ENCODE measurements at regions not wholly inside any gene's neighbourhood (a gene's known extent, or its start where the extent isn't known, plus 50 kb on each side); places are given as distances from the start of the nearest gene placed in this dataset.

DNA sequence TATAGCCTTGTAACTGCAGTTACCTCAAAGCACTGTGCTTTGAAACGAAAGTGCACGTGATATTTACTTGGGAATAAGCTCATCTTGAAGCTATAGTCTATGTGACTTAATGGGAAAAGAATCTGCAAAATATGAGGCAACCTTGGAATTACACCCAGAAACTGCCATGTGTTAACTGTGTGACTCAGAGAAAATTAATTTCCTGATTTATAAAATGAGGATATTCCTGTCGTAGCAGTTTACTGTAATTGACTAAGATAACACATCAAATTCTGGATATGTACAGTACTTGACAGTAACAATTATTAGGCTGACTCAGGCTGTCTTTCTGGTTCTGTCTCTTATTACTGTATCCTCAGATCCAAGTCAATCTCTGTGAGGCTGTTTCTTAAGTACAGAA lies 1079.9 kb upstream of the ACO1 start:
- Histone ChIP-seq H3K36me3 (ENCODE audit: control insufficient read depth, insufficient read depth, low read length) (no peaks in the 10 kb centered on the region), H3K4me3 (ENCODE audit: low read depth in 2 of 2, low read length in 2 of 2) (no peak overlapping the region), H3K9me3 (ENCODE audit: control insufficient read depth, insufficient read depth, low read depth, low read length) (no peaks in the 10 kb centered on the region), H3K27ac (ENCODE audit: low read length) (no peak overlapping the region), H3K27me3 (ENCODE audit: control insufficient read depth, insufficient read depth, low read length) (no peaks in the 10 kb centered on the region), H3K4me1 (ENCODE audit: control insufficient read depth, insufficient read depth, low read length) (no peaks in the 10 kb centered on the region)
- TF ChIP-seq SIN3A (IDR thresholded peaks at IDR 0.05; ENCODE audit: borderline replicate concordance, insufficient read depth, low read depth, low read length) (no peak), POLR2AphosphoS5 (IDR thresholded peaks at IDR 0.05; ENCODE audit: low read depth, low read length) (no peak), TCF7L2 (IDR thresholded peaks at IDR 0.05; ENCODE audit: low read depth, low read length) (no peak)
- TF ChIP-seq, protein P1, sequence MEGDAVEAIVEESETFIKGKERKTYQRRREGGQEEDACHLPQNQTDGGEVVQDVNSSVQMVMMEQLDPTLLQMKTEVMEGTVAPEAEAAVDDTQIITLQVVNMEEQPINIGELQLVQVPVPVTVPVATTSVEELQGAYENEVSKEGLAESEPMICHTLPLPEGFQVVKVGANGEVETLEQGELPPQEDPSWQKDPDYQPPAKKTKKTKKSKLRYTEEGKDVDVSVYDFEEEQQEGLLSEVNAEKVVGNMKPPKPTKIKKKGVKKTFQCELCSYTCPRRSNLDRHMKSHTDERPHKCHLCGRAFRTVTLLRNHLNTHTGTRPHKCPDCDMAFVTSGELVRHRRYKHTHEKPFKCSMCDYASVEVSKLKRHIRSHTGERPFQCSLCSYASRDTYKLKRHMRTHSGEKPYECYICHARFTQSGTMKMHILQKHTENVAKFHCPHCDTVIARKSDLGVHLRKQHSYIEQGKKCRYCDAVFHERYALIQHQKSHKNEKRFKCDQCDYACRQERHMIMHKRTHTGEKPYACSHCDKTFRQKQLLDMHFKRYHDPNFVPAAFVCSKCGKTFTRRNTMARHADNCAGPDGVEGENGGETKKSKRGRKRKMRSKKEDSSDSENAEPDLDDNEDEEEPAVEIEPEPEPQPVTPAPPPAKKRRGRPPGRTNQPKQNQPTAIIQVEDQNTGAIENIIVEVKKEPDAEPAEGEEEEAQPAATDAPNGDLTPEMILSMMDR (IDR thresholded peaks at IDR 0.05), result no peak
- TF ChIP-seq, protein P2, sequence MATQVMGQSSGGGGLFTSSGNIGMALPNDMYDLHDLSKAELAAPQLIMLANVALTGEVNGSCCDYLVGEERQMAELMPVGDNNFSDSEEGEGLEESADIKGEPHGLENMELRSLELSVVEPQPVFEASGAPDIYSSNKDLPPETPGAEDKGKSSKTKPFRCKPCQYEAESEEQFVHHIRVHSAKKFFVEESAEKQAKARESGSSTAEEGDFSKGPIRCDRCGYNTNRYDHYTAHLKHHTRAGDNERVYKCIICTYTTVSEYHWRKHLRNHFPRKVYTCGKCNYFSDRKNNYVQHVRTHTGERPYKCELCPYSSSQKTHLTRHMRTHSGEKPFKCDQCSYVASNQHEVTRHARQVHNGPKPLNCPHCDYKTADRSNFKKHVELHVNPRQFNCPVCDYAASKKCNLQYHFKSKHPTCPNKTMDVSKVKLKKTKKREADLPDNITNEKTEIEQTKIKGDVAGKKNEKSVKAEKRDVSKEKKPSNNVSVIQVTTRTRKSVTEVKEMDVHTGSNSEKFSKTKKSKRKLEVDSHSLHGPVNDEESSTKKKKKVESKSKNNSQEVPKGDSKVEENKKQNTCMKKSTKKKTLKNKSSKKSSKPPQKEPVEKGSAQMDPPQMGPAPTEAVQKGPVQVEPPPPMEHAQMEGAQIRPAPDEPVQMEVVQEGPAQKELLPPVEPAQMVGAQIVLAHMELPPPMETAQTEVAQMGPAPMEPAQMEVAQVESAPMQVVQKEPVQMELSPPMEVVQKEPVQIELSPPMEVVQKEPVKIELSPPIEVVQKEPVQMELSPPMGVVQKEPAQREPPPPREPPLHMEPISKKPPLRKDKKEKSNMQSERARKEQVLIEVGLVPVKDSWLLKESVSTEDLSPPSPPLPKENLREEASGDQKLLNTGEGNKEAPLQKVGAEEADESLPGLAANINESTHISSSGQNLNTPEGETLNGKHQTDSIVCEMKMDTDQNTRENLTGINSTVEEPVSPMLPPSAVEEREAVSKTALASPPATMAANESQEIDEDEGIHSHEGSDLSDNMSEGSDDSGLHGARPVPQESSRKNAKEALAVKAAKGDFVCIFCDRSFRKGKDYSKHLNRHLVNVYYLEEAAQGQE (IDR thresholded peaks at IDR 0.05; ENCODE audit: insufficient read depth in 1 of 2, low read depth in 2 of 2, low read length in 1 of 2), result no peak
- in situ Hi-C loops (cut with HindIII; ENCODE audit: low pct_unique_long_range_greater_than_20kb, low sequenced_read_pairs) (no loop called here), intact Hi-C loops (cut with micrococcal nuclease; ENCODE audit: unreplicated experiment) (no loop called here)
- POLR2A ChIA-PET, result no interaction called here
- no TSS peak for BruUV-seq (replicated peaks)
- ATAC-seq (no peak), DNase-seq (ENCODE audit: low read depth, low spot score) (no peak)
- CTCF ChIA-PET, result interaction anchor here (0.8 kb wide), 1 partner anchor 489 kb away, joined by 3 read pairs; no protein-coding TSS in a partner anchor

GRCh38 chr9:31314241-31314640 lies 1070.2 kb upstream of the ACO1 start:
- intact Hi-C loops (cut with micrococcal nuclease; ENCODE audit: unreplicated experiment), result no loop called here
- Histone ChIP-seq H3K27ac (ENCODE audit: low read length) (no peak overlapping the region), H3K4me1 (ENCODE audit: control insufficient read depth, insufficient read depth, low read length) (no peaks in the 10 kb centered on the region), H3K36me3 (ENCODE audit: control insufficient read depth, insufficient read depth, low read length) (no peaks in the 10 kb centered on the region), H3K27me3 (ENCODE audit: control insufficient read depth, insufficient read depth, low read length) (no peaks in the 10 kb centered on the region), H3K9me3 (ENCODE audit: control insufficient read depth, insufficient read depth, low read depth, low read length) (0 out of 2 replicates have a peak, but pooled peaks cover 2% of the 10 kb centered on the region), H3K4me3 (ENCODE audit: low read depth in 2 of 2, low read length in 2 of 2) (no peak overlapping the region)
- in situ Hi-C loops (cut with HindIII; ENCODE audit: low pct_unique_long_range_greater_than_20kb, low sequenced_read_pairs), result no loop called here
- POLR2A ChIA-PET, result no interaction called here
- DNase-seq (ENCODE audit: low read depth, low spot score) (no peak), ATAC-seq (no peak)
- BruUV-seq (replicated peaks), result no TSS peak
- CTCF ChIA-PET, result no interaction called here
- TF ChIP-seq, protein P1 (IDR thresholded peaks at IDR 0.05), result no peak
- no peak for TF ChIP-seq POLR2AphosphoS5 (IDR thresholded peaks at IDR 0.05; ENCODE audit: low read depth, low read length)
- no peak for TF ChIP-seq TCF7L2 (IDR thresholded peaks at IDR 0.05; ENCODE audit: low read depth, low read length)
- TF ChIP-seq SIN3A (IDR thresholded peaks at IDR 0.05; ENCODE audit: borderline replicate concordance, insufficient read depth, low read depth, low read length), result no peak
- TF ChIP-seq, protein P2 (IDR thresholded peaks at IDR 0.05; ENCODE audit: insufficient read depth in 1 of 2, low read depth in 2 of 2, low read length in 1 of 2), result no peak
